Stomach (tissue), 8 donors: ENCODE measurements at regions not wholly inside any gene's neighbourhood (a gene's known extent, or its start where the extent isn't known, plus 50 kb on each side); places are given as distances from the start of the nearest gene placed in this dataset.
A peak's percentile ranks its signal among the peaks of the same experiment; 100 is the strongest.

Experiments used
- DNase-seq, 2 donors: peaks; one replicate each; pipeline versions ENCODE4 v3.0.0 to v3.0.0-alpha.2; 2013 to 2019
- H3K27ac ChIP-seq, 5 donors: fragments of 200-600 bp in 4 of 5; sonication (generic) in 4 of 5; one replicate each; pipeline ENCODE4 v1.5.1; 2013 to 2019; ENCODE audit warnings: mild to moderate bottlenecking in 1 of 5, moderate library complexity in 1 of 5
- H3K27me3 ChIP-seq, 3 donors: fragments of 200-600 bp; sonication (generic); one replicate each; pipeline ENCODE4 v1.5.1; 2017 to 2019; ENCODE audit warnings: mixed run types in 1 of 3
- H3K36me3 ChIP-seq, 4 donors: fragments of 200-600 bp; sonication (generic); 1 replicate in 3 of 4; 2 replicates in 1 of 4; pipeline ENCODE4 v1.5.1; 2016 to 2019
- H3K4me1 ChIP-seq, 4 donors: fragments of 200-600 bp; sonication (generic); one replicate each; pipeline ENCODE4 v1.5.1; 2016 to 2019
- H3K4me3 ChIP-seq, 4 donors: fragments of 200-600 bp; sonication (generic) in 3 of 4; one replicate each; pipeline ENCODE4 v1.5.1; 2016 to 2019; ENCODE audit warnings: mild to moderate bottlenecking in 1 of 4
- H3K9me3 ChIP-seq, 4 donors: fragments of 200-600 bp; sonication (generic); one replicate each; pipeline ENCODE4 v1.5.1; 2016 to 2019
- CTCF ChIP-seq, 7 experiments: fragments of 450-650 bp in 4 of 7; fragments of 200-600 bp in 3 of 7; sonication (generic) in 3 of 7; IDR thresholded peaks; one replicate each; pipeline ENCODE4 v1.5.1; 2016 to 2019; ENCODE audit warnings: antibody characterized with exemption in 7 of 7, control low read depth in 2 of 7, mild to moderate bottlenecking in 1 of 7
- EP300 ChIP-seq: sonication (generic); formaldehyde crosslinking; IDR thresholded peaks from one replicate; pipeline ENCODE4 v1.6.1; 2017; ENCODE audit warnings: antibody characterized with exemption
- POLR2A ChIP-seq, 4 donors: fragments of 450-650 bp; IDR thresholded peaks; one replicate each; pipeline ENCODE4 v1.6.1; 2016; ENCODE audit warnings: antibody characterized with exemption in 4 of 4, control low read depth in 2 of 4, mild to moderate bottlenecking in 1 of 4, moderate library complexity in 1 of 4
- POLR2AphosphoS5 ChIP-seq, 3 donors: sonication (generic); formaldehyde crosslinking; IDR thresholded peaks; one replicate each; pipeline ENCODE4 v1.6.1; 2016; ENCODE audit warnings: antibody characterized with exemption in 3 of 3
- WGBS, 5 donors: extraction: QIAGEN DNeasy Blood & Tissue Kit in 3 of 5; methylation state at CpG; one replicate each; pipeline versions ENCODE4 v1.1.5 to v1.1.7; 2013 to 2018; 5-methylcytosine and 5-hydroxymethylcytosine counted together
- intact Hi-C: fragments of 100-400 bp; cut with DNase I; formaldehyde crosslinking; loops from one replicate; pipeline ENCODE4 v1.15.1; 2023; ENCODE audit warnings: low total_unique reads
- donor health status: healthy with polysubstance abuse.
- donor health status: Bipolar disorder and iron deficiency.
- donor health status: healthy.

DNA sequence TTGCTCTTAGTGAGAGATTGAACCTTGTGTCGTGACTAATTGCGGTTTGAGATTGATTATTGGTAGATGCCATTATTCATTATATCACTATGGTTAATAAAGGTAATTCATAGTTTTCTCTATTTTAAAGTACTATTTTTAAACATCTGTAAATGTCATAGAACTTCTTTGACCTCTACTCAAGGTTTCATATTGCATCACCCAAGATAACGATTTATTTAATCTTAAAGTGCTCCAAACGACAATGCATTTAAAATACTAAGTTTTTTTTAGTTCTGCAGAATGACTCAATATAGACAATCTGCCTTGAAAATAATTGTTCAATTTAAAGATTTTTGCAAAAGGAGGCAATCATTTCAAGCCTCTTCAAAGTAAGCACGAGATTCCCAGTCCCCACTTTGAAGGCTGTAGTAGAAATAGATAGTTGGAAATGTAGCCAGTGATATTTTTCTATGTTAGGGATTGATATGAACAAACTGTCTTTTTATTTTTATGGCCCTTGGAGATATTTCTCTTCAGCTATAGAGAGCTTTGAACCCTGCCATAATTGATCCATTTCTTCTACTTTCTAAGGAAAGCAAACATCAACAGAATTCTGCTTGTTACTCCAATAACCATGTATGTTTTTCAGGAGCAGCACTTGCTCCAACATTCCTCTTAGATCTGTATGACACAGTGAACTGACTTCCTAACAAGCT is 114.2 kb upstream of the PALMD start:
- Histone ChIP-seq H3K27ac (no peak overlapping the region), H3K27me3 (no peaks in the 10 kb centered on the region), H3K36me3 (no peaks in the 10 kb centered on the region), H3K4me3 (no peak overlapping the region), H3K9me3 (no peaks in the 10 kb centered on the region), H3K4me1 (peaks cover 0 to 13% (median 4%) of the 10 kb centered on the region in 4 donors)
- DNase-seq = no peak
- WGBS, 5 donors = 45 to 62% (median 52%) methylated on average over 5 of the region's 5 CpGs
- no peak for TF ChIP-seq CTCF (IDR thresholded peaks at IDR 0.05)
- intact Hi-C loops = no loop called here

DNA sequence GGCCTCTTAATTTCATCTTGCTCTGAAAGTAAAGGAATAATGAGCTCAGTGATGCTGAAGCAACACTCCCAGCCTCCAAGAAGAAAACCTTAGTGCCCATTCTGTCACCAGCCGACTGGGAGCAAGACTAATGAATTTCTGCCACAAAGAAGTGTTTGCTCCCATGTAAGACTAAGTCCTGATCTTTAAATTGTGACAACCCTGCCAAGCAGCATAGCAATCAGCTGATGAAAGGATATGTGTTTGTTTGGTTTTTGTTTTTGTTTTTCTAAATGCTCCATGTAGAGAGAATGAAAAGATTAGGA is 113.7 kb upstream of the PALMD start:
- H3K4me1 ChIP-seq = peaks cover 0 to 13% (median 4%) of the 10 kb centered on the region in 4 donors
- 44 to 67% (median 61%) methylated on average over 1 of the region's 1 CpG for WGBS, 5 donors
- H3K36me3 ChIP-seq = no peaks in the 10 kb centered on the region
- H3K27me3 ChIP-seq = no peaks in the 10 kb centered on the region
- TF ChIP-seq POLR2A (IDR thresholded peaks at IDR 0.05) (no peak), CTCF (IDR thresholded peaks at IDR 0.05) (no peak), POLR2AphosphoS5 (IDR thresholded peaks at IDR 0.05) (no peak)
- H3K27ac ChIP-seq = no peak overlapping the region
- H3K9me3 ChIP-seq = no peaks in the 10 kb centered on the region
- DNase-seq = no peak
- intact Hi-C loops = no loop called here
- H3K4me3 ChIP-seq = no peak overlapping the region

- Histone ChIP-seq H3K27ac (no peak overlapping the region), H3K4me3 (no peak overlapping the region), H3K27me3 (no peaks in the 10 kb centered on the region), H3K4me1 (peaks cover 0 to 13% (median 4%) of the 10 kb centered on the region in 4 donors), H3K36me3 (no peaks in the 10 kb centered on the region), H3K9me3 (no peaks in the 10 kb centered on the region)
- intact Hi-C loops = no loop called here
- DNase-seq = peak in 1 of 2 donors; percentile 44
- WGBS, 5 donors = 19 to 40% (median 21%) methylated on average over 9 of the region's 9 CpGs
- TF ChIP-seq POLR2A (IDR thresholded peaks at IDR 0.05) (no peak), POLR2AphosphoS5 (IDR thresholded peaks at IDR 0.05) (no peak), EP300 (no peak), CTCF (IDR thresholded peaks at IDR 0.05) (no peak)
Measured at GRCh38 chr1:99533909-99534637, 111.8 kb upstream of the PALMD start.

GRCh38 chr1:99534638-99534930 is 111.3 kb upstream of the PALMD start:
- Histone ChIP-seq H3K36me3 (no peaks in the 10 kb centered on the region), H3K27ac (no peak overlapping the region), H3K9me3 (no peaks in the 10 kb centered on the region), H3K27me3 (no peaks in the 10 kb centered on the region), H3K4me1 (peaks cover 0 to 13% (median 4%) of the 10 kb centered on the region in 4 donors), H3K4me3 (no peak overlapping the region)
- WGBS, 5 donors = 0 to 27% (median 12%) methylated on average over 1 of the region's 1 CpG
- TF ChIP-seq POLR2AphosphoS5 (IDR thresholded peaks at IDR 0.05) (no peak), CTCF (IDR thresholded peaks at IDR 0.05) (no peak), EP300 (no peak), POLR2A (IDR thresholded peaks at IDR 0.05) (no peak)
- peak in 1 of 2 donors; percentile 26 for DNase-seq
- intact Hi-C loops = no loop called here
